GM21515 (cell line): ENCODE measurements at regions not wholly inside any gene's neighbourhood (a gene's known extent, or its start where the extent isn't known, plus 50 kb on each side); places are given as distances from the start of the nearest gene placed in this dataset.

ENCODE experiments used
- ATAC-seq: cut with Tn5 transposase; IDR thresholded peaks from one replicate; pipeline ENCODE4 v1.9.1; 2021; ENCODE audit not compliant: unreplicated experiment

DNA sequence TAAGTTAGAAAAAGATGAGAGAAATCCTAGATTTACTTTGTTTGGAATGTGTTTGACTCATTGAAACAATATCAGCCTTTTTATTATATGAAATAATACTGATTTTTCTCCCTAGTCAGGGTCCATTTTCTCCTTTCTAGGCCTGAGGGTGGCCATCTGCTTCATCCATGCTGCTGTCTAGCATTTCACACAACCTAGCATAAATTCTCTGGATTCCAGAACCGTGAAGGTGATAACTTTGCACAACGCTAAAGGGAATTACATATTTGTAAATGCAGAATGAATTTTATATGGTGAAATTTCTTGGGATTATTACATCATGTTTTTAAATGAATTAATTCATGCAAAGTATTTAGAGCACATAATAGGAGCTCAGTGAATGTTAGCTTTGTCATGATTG lies 505.1 kb downstream of the INHBA start:
- ATAC-seq: no peak

GRCh38 chr7:41193738-41194282 lies 509.1 kb downstream of the INHBA start:
- no peak for ATAC-seq

- no peak for ATAC-seq
Observed at GRCh38 chr7:41190581-41190980, 512.3 kb downstream of the INHBA start.

GRCh38 chr7:41189866-41190265 lies 513.0 kb downstream of the INHBA start:
- ATAC-seq: no peak

DNA sequence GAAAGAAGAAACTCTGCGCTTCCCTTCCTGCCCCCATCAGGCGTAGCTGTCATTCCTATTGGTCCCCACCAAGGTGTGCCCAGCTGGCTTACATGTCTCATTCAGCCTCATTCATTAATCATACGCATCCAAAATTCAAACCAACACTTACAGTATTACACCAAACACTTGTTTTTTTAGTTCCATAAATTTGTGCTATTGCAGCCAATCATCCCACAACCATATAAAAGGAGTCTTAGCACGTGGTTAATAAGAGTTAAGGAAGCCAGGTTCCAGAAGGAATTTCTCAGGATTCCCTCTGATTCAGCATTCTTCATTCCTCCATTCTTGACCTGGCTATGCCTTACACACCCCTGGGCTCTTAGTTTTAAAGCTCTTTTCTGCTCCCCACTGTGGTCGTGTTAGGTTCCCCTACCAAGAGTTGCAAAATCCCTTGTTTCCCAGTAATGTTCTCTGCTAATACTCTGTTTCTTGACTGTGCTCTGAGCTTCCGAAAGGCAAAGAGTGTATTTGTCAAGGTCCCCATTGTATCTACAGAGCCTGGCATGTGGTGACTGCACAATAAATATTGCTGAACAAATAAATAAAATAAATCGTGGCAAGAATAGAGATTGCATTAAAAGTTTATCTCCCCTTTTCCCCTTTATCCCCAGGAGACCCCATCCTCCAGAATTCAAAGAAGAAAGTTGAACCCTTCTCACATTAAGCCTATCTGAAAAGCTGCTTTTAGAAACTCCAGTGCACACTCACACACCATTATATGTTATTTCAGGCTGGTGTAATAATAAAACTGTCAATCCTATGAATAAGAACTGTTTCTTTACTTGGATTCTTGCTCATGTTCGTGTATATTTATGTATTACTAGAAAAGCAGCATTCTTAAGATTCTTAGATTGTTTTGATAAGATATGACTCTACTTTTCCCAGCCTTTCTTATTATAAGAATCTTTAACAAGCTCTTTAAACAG lies 514.4 kb downstream of the INHBA start:
- no peak for ATAC-seq

- no peak for ATAC-seq
Observed at GRCh38 chr7:41187322-41187721, 515.6 kb downstream of the INHBA start.

- ATAC-seq: no peak
Observed at GRCh38 chr7:41185851-41186250, 517.0 kb downstream of the INHBA start.

- no peak for ATAC-seq
Observed at GRCh38 chr7:41183741-41184140, 519.1 kb downstream of the INHBA start.

DNA sequence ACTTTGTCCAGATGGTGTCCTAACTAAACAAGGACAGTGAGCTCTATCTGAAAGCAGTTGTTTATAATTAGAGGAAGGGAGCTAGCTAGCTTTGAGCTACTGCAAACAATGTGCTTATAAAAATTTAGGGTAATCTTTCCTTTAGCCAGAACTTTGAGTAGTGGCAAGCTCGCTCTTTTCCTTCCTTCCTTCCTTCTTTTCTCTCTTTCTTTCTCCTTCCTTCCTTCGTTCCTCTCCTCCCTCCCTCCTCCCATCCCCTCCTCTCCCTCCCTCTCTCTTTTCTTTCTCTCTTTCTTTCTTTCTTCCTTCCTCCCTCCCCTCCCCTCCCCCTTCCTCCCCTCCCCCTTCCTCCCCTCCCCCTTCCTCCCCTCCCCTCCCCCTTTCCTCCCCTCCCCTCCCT lies 520.1 kb downstream of the INHBA start:
- no peak for ATAC-seq

DNA sequence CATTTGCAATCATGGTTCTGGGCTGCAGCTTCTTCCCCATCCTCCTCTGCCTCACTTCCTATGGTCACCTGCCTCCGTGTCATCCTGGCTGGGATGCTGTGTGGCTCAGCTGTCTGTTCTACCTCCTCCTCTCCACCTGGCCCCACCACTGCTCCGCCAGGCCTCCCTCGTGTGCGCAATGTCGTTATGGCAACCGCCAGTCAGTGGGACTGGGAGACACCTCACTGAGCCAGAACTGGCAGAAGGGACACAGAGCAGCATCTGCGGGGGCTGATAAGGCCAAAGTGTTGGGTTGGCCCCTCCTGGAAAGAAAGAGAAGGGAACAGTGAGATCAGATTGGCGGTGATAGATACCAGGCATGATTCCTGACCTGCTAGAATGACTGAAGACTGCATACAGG lies 527.5 kb downstream of the INHBA start:
- ATAC-seq: no peak

- no peak for ATAC-seq
Observed at GRCh38 chr7:41174521-41174920, 528.4 kb downstream of the INHBA start.

GRCh38 chr7:41170466-41170865 lies 532.4 kb downstream of the INHBA start:
- no peak for ATAC-seq

- no peak for ATAC-seq
Observed at GRCh38 chr7:41169317-41169716, 533.6 kb downstream of the INHBA start.

DNA sequence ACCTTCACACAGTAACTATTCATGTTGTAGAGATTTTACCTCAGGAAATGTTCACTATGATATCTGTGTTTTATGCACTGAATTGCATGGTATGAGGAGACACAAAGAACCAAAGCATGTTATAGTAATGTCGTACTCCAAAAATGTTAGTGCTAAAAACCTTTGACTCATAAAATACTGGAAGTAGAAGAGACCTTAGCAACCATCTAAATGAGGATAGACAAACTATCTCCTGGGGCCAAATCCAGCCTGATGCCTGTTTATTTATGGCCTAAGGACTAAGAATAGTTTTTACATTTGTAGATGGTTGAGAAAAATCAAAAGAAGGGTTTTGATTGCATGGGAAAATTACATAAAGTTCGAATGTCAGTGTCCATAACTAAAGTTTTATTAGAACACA lies 535.1 kb downstream of the INHBA start:
- ATAC-seq: no peak

DNA sequence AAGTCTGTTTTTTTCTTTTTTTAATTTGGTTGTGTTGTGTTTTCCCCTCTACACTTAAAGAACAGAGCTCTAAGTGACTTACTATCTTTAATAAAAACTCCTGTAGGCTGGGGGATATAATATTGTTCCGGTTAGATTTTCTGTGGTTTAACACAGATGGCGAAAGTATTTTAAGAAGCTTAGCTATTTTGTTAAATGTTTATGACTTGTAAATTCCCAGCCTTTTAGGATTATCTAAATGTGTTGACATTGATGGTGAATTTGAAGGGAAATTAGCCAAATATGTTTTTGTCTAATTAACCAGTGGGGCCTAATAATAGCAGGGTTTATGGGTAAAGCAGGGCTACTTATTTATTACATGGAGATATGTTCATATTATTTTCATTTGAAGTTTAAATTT lies 538.5 kb downstream of the INHBA start:
- ATAC-seq: no peak

- ATAC-seq: no peak
Observed at GRCh38 chr7:41163991-41164390, 538.9 kb downstream of the INHBA start.

DNA sequence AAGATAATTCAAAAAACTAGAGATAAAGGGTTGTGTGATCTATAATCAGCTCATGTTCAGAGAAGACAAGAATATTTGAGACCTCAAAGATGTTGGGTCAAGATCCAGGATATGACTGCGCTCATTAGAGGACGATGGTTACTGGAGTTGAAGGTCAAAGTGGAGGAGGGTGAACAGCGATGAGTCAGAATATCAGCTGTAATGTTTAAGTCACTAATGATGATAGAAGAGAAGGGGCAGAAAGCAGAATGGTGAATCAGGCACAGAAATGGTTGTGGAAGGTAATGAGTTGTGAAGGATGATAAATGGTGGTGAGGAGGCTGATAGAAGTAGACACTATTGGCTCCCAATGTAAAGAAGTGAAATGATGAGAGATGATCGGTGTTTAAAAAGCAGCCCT lies 540.3 kb downstream of the INHBA start:
- ATAC-seq: no peak

GRCh38 chr7:41161041-41161587 lies 541.8 kb downstream of the INHBA start:
- no peak for ATAC-seq

- ATAC-seq: no peak
Observed at GRCh38 chr7:41156268-41156667, 546.6 kb downstream of the INHBA start.

GRCh38 chr7:41153268-41153667 lies 549.6 kb downstream of the INHBA start:
- no peak for ATAC-seq

DNA sequence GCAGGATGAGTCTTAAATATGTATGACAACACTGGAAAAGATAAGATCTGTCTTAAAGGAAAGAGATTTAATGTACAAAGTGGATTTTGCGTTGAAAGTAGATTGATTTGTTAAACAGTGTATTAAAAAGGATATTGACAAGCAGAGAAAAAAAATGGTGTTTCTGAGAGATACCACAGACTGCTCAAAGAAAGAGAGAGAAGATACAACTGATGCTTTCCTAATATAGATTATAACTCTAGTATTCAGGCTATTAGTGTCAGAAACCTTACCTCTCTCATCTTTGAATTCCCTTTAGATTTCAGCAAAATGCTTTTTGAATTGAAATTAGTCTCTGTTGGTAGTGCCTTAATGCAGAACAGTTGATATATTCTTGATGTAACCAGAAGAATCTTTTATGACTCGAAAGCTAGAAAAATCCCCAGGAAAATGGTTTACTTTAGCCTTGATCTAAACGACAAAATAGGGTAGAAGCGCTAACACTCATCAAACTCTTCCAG lies 550.7 kb downstream of the INHBA start:
- no peak for ATAC-seq

DNA sequence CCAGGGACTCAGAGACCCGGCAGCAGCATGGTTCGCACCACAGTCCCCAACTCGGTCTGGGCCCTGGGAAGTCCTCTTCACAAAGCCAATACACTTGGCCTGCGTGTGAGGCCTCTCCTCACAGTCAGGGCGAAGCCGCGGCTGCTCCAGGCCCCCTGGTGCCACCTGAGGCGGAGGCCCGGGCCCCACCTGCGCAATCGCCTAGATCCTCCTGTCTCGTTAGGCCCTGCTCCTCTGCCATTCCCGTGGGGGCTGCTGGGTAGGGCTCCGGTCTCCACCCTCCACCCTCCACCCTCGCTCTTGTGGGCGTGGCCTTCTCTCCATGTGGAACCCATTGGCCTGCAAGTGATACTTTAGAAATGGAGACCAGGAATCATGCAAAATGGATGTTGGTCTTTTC lies 553.3 kb downstream of the INHBA start:
- ATAC-seq: no peak
